A673 (cell line): ENCODE measurements at regions not wholly inside any gene's neighbourhood (a gene's known extent, or its start where the extent isn't known, plus 50 kb on each side); places are given as distances from the start of the nearest gene placed in this dataset.

Experiments used
- BruUV-seq: library from RNA; stranded (reverse); fragments of 400-500 nt; replicated peaks from 2 replicates; lab custom pipeline; 2021; lab: Mats Ljungman, UMichigan
- CTCF ChIA-PET: fragments of 300-600 bp; sonication (Branson Sonifier 250); formaldehyde crosslinking; loops from one replicate; lab custom pipeline; 2022; ENCODE audit warnings: antibody characterized with exemption; lab: Charles Lee
- POLR2A ChIA-PET: fragments of 300-600 bp; sonication (Branson Sonifier 250); formaldehyde crosslinking; loops from one replicate; lab custom pipeline; 2022; ENCODE audit warnings: antibody characterized with exemption; ENCODE audit not compliant: low non-redundant PET; lab: Charles Lee
- DNase-seq: peaks from one replicate; pipeline ENCODE4 v3.0.0-alpha.2; 2015; ENCODE audit warnings: low spot score
- H3K27ac ChIP-seq: fragments of 200-600 bp; sonication (generic); 2 replicates; pipeline ENCODE4 v1.5.1; 2016; ENCODE audit warnings: mixed run types, low read depth, mild to moderate bottlenecking, mixed read lengths, antibody characterized with exemption, low read length; ENCODE audit not compliant: poor library complexity, severe bottlenecking
- H3K27me3 ChIP-seq: fragments of 200-600 bp; sonication (generic); replicated peaks from 2 replicates; pipeline ENCODE4 v1.6.1; 2017; ENCODE audit warnings: mixed run types, low read depth, mild to moderate bottlenecking, mixed read lengths, antibody characterized with exemption, low read length; ENCODE audit not compliant: insufficient read depth, poor library complexity
- H3K36me3 ChIP-seq: fragments of 200-600 bp; sonication (generic); 2 replicates; pipeline ENCODE4 v1.6.1; 2016; ENCODE audit warnings: mixed run types, mild to moderate bottlenecking, mixed read lengths, antibody characterized with exemption, low read length; ENCODE audit not compliant: insufficient read depth, poor library complexity, severe bottlenecking
- H3K4me1 ChIP-seq: fragments of 200-600 bp; sonication (generic); 2 replicates; pipeline ENCODE4 v1.6.1; 2017; ENCODE audit warnings: mixed run types, mild to moderate bottlenecking, mixed read lengths, antibody characterized with exemption, low read length; ENCODE audit not compliant: insufficient read depth, poor library complexity, severe bottlenecking
- H3K4me3 ChIP-seq: fragments of 200-600 bp; sonication (generic); 2 replicates; pipeline ENCODE4 v1.5.1; 2016; ENCODE audit warnings: low read depth, mixed run types, mild to moderate bottlenecking, mixed read lengths, low read length; ENCODE audit not compliant: poor library complexity, severe bottlenecking
- H3K9me3 ChIP-seq: fragments of 200-600 bp; sonication (generic); 2 replicates; pipeline ENCODE4 v1.6.1; 2016; ENCODE audit warnings: mixed run types, low read depth, mild to moderate bottlenecking, mixed read lengths, antibody characterized with exemption, low read length; ENCODE audit not compliant: poor library complexity, severe bottlenecking
- CTCF ChIP-seq: fragments of 300-800, 200-600 bp; sonication (generic); conservative IDR thresholded peaks from 2 replicates; pipeline ENCODE4 v1.5.1; 2017; ENCODE audit warnings: low read depth, mild to moderate bottlenecking, antibody characterized with exemption, low read length, moderate library complexity, mixed read lengths
- EZH2 ChIP-seq: fragments of 200-600 bp; sonication (generic); IDR thresholded peaks from 2 replicates; pipeline ENCODE4 v1.6.1; 2017; ENCODE audit warnings: borderline replicate concordance, low read depth, mild to moderate bottlenecking, mixed read lengths, antibody characterized with exemption, low read length; ENCODE audit not compliant: poor library complexity, severe bottlenecking
- intact Hi-C: fragments of 100-400 bp; cut with micrococcal nuclease; formaldehyde crosslinking; loops from one replicate; pipeline ENCODE4 v1.10.0; 2022; ENCODE audit not compliant: unreplicated experiment

- H3K4me1 ChIP-seq: no peaks in the 10 kb centered on the region
- H3K9me3 ChIP-seq: no peaks in the 10 kb centered on the region
- no TSS peak for BruUV-seq
- DNase-seq: no peak
- H3K36me3 ChIP-seq: no peaks in the 10 kb centered on the region
- TF ChIP-seq EZH2 (no peak), CTCF (no peak)
- no peak overlapping the region for H3K27ac ChIP-seq
- intact Hi-C loops: no loop called here
- ChIA-PET CTCF (no interaction called here), POLR2A (no interaction called here)
- H3K4me3 ChIP-seq: no peak overlapping the region
- no peaks in the 10 kb centered on the region for H3K27me3 ChIP-seq
Measured at GRCh38 chr13:73496711-73497110, 437.9 kb downstream of the KLF5 start.

GRCh38 chr13:73492811-73493210 is 434.0 kb downstream of the KLF5 start:
- POLR2A ChIA-PET: no interaction called here
- CTCF ChIA-PET: no interaction called here
- Histone ChIP-seq H3K27ac (no peak overlapping the region), H3K4me1 (no peaks in the 10 kb centered on the region), H3K9me3 (no peaks in the 10 kb centered on the region), H3K27me3 (no peaks in the 10 kb centered on the region), H3K36me3 (no peaks in the 10 kb centered on the region), H3K4me3 (no peak overlapping the region)
- intact Hi-C loops: no loop called here
- BruUV-seq: no TSS peak
- no peak for DNase-seq
- no peak for TF ChIP-seq EZH2
- no peak for TF ChIP-seq CTCF

- H3K27me3 ChIP-seq: no peaks in the 10 kb centered on the region
- no peak for TF ChIP-seq EZH2
- no peak for TF ChIP-seq CTCF
- H3K36me3 ChIP-seq: no peaks in the 10 kb centered on the region
- no peak for DNase-seq
- H3K4me1 ChIP-seq: no peaks in the 10 kb centered on the region
- POLR2A ChIA-PET: interaction anchor here (0.7 kb wide), 1 partner anchor 1557 kb away, joined by 3 read pairs; no protein-coding TSS in a partner anchor
- no peak overlapping the region for H3K4me3 ChIP-seq
- no TSS peak for BruUV-seq
- intact Hi-C loops: no loop called here
- CTCF ChIA-PET: no interaction called here
- no peak overlapping the region for H3K27ac ChIP-seq
- H3K9me3 ChIP-seq: no peaks in the 10 kb centered on the region
Measured at GRCh38 chr13:73482556-73482955, 423.8 kb downstream of the KLF5 start.
